NT2/D1 (cell line): ENCODE measurements at regions not wholly inside any gene's neighbourhood (a gene's known extent, or its start where the extent isn't known, plus 50 kb on each side); places are given as distances from the start of the nearest gene placed in this dataset.

Experiments used
- SUZ12 ChIP-seq: IDR thresholded peaks from 2 replicates; pipeline ENCODE4 v1.6.1; 2011; ENCODE audit not compliant: insufficient read length, insufficient read depth; ENCODE audit errors: extremely low read depth
- YY1 ChIP-seq: IDR thresholded peaks from 2 replicates; pipeline ENCODE4 v1.6.1; 2011; ENCODE audit not compliant: insufficient read length, insufficient read depth

GRCh38 chr16:64736857-64737256 lies 385.0 kb downstream of the CDH11 start:
- no peak for TF ChIP-seq YY1
- TF ChIP-seq SUZ12 = no peak
